Esophagus (tissue), 2 donors: ENCODE measurements at regions not wholly inside any gene's neighbourhood (a gene's known extent, or its start where the extent isn't known, plus 50 kb on each side); places are given as distances from the start of the nearest gene placed in this dataset.
"Not testable (repeated sequence)": the region's sequence is repeated elsewhere in the genome, so short reads cannot be mapped to it uniquely, and the experiment has no call there.

Experiments
- H3K27ac ChIP-seq, 2 donors: one replicate each; pipeline ENCODE4 v1.5.1; 2013; ENCODE audit warnings: low read depth in 2 of 2, mild to moderate bottlenecking in 2 of 2, inconsistent platforms in 1 of 2, low read length in 1 of 2, moderate library complexity in 1 of 2
- H3K27me3 ChIP-seq, 2 donors: one replicate each; pipeline ENCODE4 v1.6.1; 2013; ENCODE audit warnings: low read length in 2 of 2, control low read depth in 1 of 2, mild to moderate bottlenecking in 1 of 2; ENCODE audit not compliant: insufficient read depth in 2 of 2, control insufficient read depth in 1 of 2
- H3K36me3 ChIP-seq, 2 donors: one replicate each; pipeline ENCODE4 v1.6.1; 2013; ENCODE audit warnings: low read length in 1 of 2; ENCODE audit not compliant: control insufficient read depth in 2 of 2, insufficient read depth in 2 of 2
- H3K4me1 ChIP-seq, 2 donors: one replicate each; pipeline ENCODE4 v1.6.1; 2013; ENCODE audit warnings: low read length in 1 of 2; ENCODE audit not compliant: control insufficient read depth in 2 of 2, insufficient read depth in 2 of 2
- H3K4me3 ChIP-seq, 2 donors: one replicate each; pipeline ENCODE4 v1.5.1; 2013; ENCODE audit warnings: low read length in 2 of 2, mild to moderate bottlenecking in 2 of 2, low read depth in 1 of 2, moderate library complexity in 1 of 2
- H3K9me3 ChIP-seq, 2 donors: one replicate each; pipeline ENCODE4 v1.6.1; 2013; ENCODE audit warnings: mild to moderate bottlenecking in 2 of 2, low read depth in 1 of 2, low read length in 1 of 2, moderate library complexity in 1 of 2; ENCODE audit not compliant: control insufficient read depth in 2 of 2, insufficient read depth in 1 of 2
- WGBS, 2 donors: extraction: QIAGEN DNeasy Blood & Tissue Kit; methylation state at CpG; one replicate each; pipeline ENCODE4 v1.1.7; 2013; 5-methylcytosine and 5-hydroxymethylcytosine counted together
- donor health status: healthy with polysubstance abuse.
- donor health status: Bipolar disorder and iron deficiency.

- Histone ChIP-seq H3K4me3 (no peak overlapping the region), H3K36me3 (no peaks in the 10 kb centered on the region), H3K27ac (no peak overlapping the region), H3K9me3 (peaks cover 0 to 4% of the 10 kb centered on the region in 2 donors), H3K4me1 (no peaks in the 10 kb centered on the region), H3K27me3 (no peaks in the 10 kb centered on the region)
- WGBS, 2 donors, result 76 to 78% methylated on average over 5 of the region's 5 CpGs
These were observed 91.3 kb downstream of the MFAP3L start for GRCh38 chr4:169934794-169935429.

- WGBS, 2 donors, result 64 to 74% methylated on average over 3 of the region's 3 CpGs
- H3K27me3 ChIP-seq, result no peaks in the 10 kb centered on the region
- H3K4me1 ChIP-seq, result no peaks in the 10 kb centered on the region
- no peak overlapping the region for H3K4me3 ChIP-seq
- no peaks in the 10 kb centered on the region for H3K36me3 ChIP-seq
- peaks cover 0 to 5% of the 10 kb centered on the region in 2 donors for H3K9me3 ChIP-seq
- H3K27ac ChIP-seq, result no peak overlapping the region
These were observed 92.7 kb downstream of the MFAP3L start for GRCh38 chr4:169933531-169933930.

- H3K4me1 ChIP-seq, result no peaks in the 10 kb centered on the region
- no peak overlapping the region for H3K27ac ChIP-seq
- peaks cover 0 to 5% of the 10 kb centered on the region in 2 donors for H3K9me3 ChIP-seq
- 77 to 79% methylated on average over 3 of the region's 3 CpGs for WGBS, 2 donors
- H3K36me3 ChIP-seq, result no peaks in the 10 kb centered on the region
- H3K4me3 ChIP-seq, result no peak overlapping the region
- no peaks in the 10 kb centered on the region for H3K27me3 ChIP-seq
These were observed 94.2 kb downstream of the MFAP3L start for GRCh38 chr4:169931964-169932363.

GRCh38 chr4:169930755-169931154, 95.4 kb downstream of the MFAP3L start:
- H3K27ac ChIP-seq, H3K4me1 ChIP-seq, H3K27me3 ChIP-seq, H3K4me3 ChIP-seq, H3K36me3 ChIP-seq, H3K9me3 ChIP-seq: not testable (repeated sequence)
- 81 to 86% methylated on average over 1 of the region's 1 CpG for WGBS, 2 donors

GRCh38 chr4:169927280-169927679, 98.9 kb downstream of the MFAP3L start:
- Histone ChIP-seq H3K36me3 (no peaks in the 10 kb centered on the region), H3K4me3 (no peak overlapping the region), H3K4me1 (no peaks in the 10 kb centered on the region), H3K27ac (no peak overlapping the region), H3K9me3 (peaks cover 0 to 5% of the 10 kb centered on the region in 2 donors), H3K27me3 (no peaks in the 10 kb centered on the region)
- WGBS, 2 donors, result 40 to 48% methylated on average over 4 of the region's 4 CpGs

GRCh38 chr4:169925678-169926077, 100.5 kb downstream of the MFAP3L start:
- 82% methylated on average over 4 of the region's 4 CpGs for WGBS, 2 donors
- H3K9me3 ChIP-seq, result peaks cover 0 to 5% of the 10 kb centered on the region in 2 donors

GRCh38 chr4:169922632-169923276, 103.4 kb downstream of the MFAP3L start:
- Histone ChIP-seq H3K4me1 (no peaks in the 10 kb centered on the region), H3K9me3 (no peaks in the 10 kb centered on the region), H3K27ac (no peak overlapping the region), H3K27me3 (no peaks in the 10 kb centered on the region), H3K4me3 (no peak overlapping the region), H3K36me3 (no peaks in the 10 kb centered on the region)
- WGBS, 2 donors, result 44 to 52% methylated on average over 3 of the region's 3 CpGs

More at GRCh38 chr4:169925678-169926077, 100.5 kb downstream of the MFAP3L start:
- Histone ChIP-seq H3K27ac (no peak overlapping the region), H3K36me3 (no peaks in the 10 kb centered on the region), H3K27me3 (no peaks in the 10 kb centered on the region), H3K4me3 (no peak overlapping the region), H3K4me1 (no peaks in the 10 kb centered on the region)

GRCh38 chr4:169921732-169922131, 104.5 kb downstream of the MFAP3L start:
- Histone ChIP-seq H3K36me3 (no peaks in the 10 kb centered on the region), H3K9me3 (peaks cover 0 to 3% of the 10 kb centered on the region in 2 donors), H3K27ac (no peak overlapping the region), H3K4me1 (no peaks in the 10 kb centered on the region), H3K4me3 (no peak overlapping the region), H3K27me3 (no peaks in the 10 kb centered on the region)
- 33 to 60% methylated on average over 1 of the region's 1 CpG for WGBS, 2 donors

- Histone ChIP-seq H3K9me3 (peaks cover 0 to 6% of the 10 kb centered on the region in 2 donors), H3K4me1 (no peaks in the 10 kb centered on the region), H3K27ac (no peak overlapping the region), H3K4me3 (no peak overlapping the region), H3K27me3 (no peaks in the 10 kb centered on the region), H3K36me3 (no peaks in the 10 kb centered on the region)
- WGBS, 2 donors, result 83 to 86% methylated on average over 9 of the region's 9 CpGs
These were observed 105.0 kb downstream of the MFAP3L start for GRCh38 chr4:169921237-169921636.
